ENCODE measurements at regions not wholly inside any gene's neighbourhood (a gene's known extent, or its start where the extent isn't known, plus 50 kb on each side); places are given as distances from the start of the nearest gene placed in this dataset.

- no peak overlapping the region for H3K9ac ChIP-seq
- H3K27ac ChIP-seq, result no peak overlapping the region
- H3K27me3 ChIP-seq (ENCODE audit: insufficient read depth, low read depth), result no peaks in the 10 kb centered on the region
- no peaks in the 10 kb centered on the region for H3K4me1 ChIP-seq (ENCODE audit: low read depth, poor library complexity, severe bottlenecking)
- H4K20me1 ChIP-seq (ENCODE audit: insufficient read depth), result no peaks in the 10 kb centered on the region
- TF ChIP-seq CTCF (conservative IDR thresholded peaks at IDR 0.05; ENCODE audit: low read depth, low read length), result no peak
- H3K36me3 ChIP-seq (ENCODE audit: insufficient read depth), result no peaks in the 10 kb centered on the region
- H3K4me2 ChIP-seq, result no peak overlapping the region
- no peak overlapping the region for H3K4me3 ChIP-seq (IDR thresholded peaks at IDR 0.05; ENCODE audit: insufficient read depth, low read depth, low read length)
- H3K79me2 ChIP-seq (ENCODE audit: insufficient read depth, low read depth), result no peaks in the 10 kb centered on the region
- no peak overlapping the region for H2AFZ ChIP-seq (ENCODE audit: low read depth)
These were observed 98.9 kb upstream of the CHL1 start for GRCh38 chr3:97417-98258.

GRCh38 chr3:98259-98654 lies 98.3 kb upstream of the CHL1 start:
- H3K4me3 ChIP-seq (IDR thresholded peaks at IDR 0.05; ENCODE audit: insufficient read depth, low read depth, low read length), result no peak overlapping the region
- H3K36me3 ChIP-seq (ENCODE audit: insufficient read depth), result no peaks in the 10 kb centered on the region
- no peaks in the 10 kb centered on the region for H3K79me2 ChIP-seq (ENCODE audit: insufficient read depth, low read depth)
- H3K4me2 ChIP-seq, result no peak overlapping the region
- no peaks in the 10 kb centered on the region for H3K27me3 ChIP-seq (ENCODE audit: insufficient read depth, low read depth)
- no peak overlapping the region for H3K27ac ChIP-seq
- TF ChIP-seq CTCF (conservative IDR thresholded peaks at IDR 0.05; ENCODE audit: low read depth, low read length), result no peak
- no peak overlapping the region for H3K9ac ChIP-seq
- no peaks in the 10 kb centered on the region for H3K4me1 ChIP-seq (ENCODE audit: low read depth, poor library complexity, severe bottlenecking)
- no peak overlapping the region for H2AFZ ChIP-seq (ENCODE audit: low read depth)
- no peaks in the 10 kb centered on the region for H4K20me1 ChIP-seq (ENCODE audit: insufficient read depth)

GRCh38 chr3:99506-99905 lies 97.1 kb upstream of the CHL1 start:
- Histone ChIP-seq H3K4me3 (IDR thresholded peaks at IDR 0.05; ENCODE audit: insufficient read depth, low read depth, low read length) (no peak overlapping the region), H3K4me2 (no peak overlapping the region), H3K27me3 (ENCODE audit: insufficient read depth, low read depth) (no peaks in the 10 kb centered on the region), H3K9ac (no peak overlapping the region), H4K20me1 (ENCODE audit: insufficient read depth) (no peaks in the 10 kb centered on the region), H3K36me3 (ENCODE audit: insufficient read depth) (no peaks in the 10 kb centered on the region), H3K27ac (no peak overlapping the region), H3K79me2 (ENCODE audit: insufficient read depth, low read depth) (no peaks in the 10 kb centered on the region), H2AFZ (ENCODE audit: low read depth) (no peak overlapping the region), H3K4me1 (ENCODE audit: low read depth, poor library complexity, severe bottlenecking) (no peaks in the 10 kb centered on the region)
- no peak for TF ChIP-seq CTCF (conservative IDR thresholded peaks at IDR 0.05; ENCODE audit: low read depth, low read length)

- H3K36me3 ChIP-seq (ENCODE audit: insufficient read depth), result no peaks in the 10 kb centered on the region
- H3K4me3 ChIP-seq (IDR thresholded peaks at IDR 0.05; ENCODE audit: insufficient read depth, low read depth, low read length), result no peak overlapping the region
- no peak overlapping the region for H2AFZ ChIP-seq (ENCODE audit: low read depth)
- no peak overlapping the region for H3K9ac ChIP-seq
- TF ChIP-seq CTCF (conservative IDR thresholded peaks at IDR 0.05; ENCODE audit: low read depth, low read length), result no peak
- no peaks in the 10 kb centered on the region for H4K20me1 ChIP-seq (ENCODE audit: insufficient read depth)
- H3K79me2 ChIP-seq (ENCODE audit: insufficient read depth, low read depth), result no peaks in the 10 kb centered on the region
- no peaks in the 10 kb centered on the region for H3K4me1 ChIP-seq (ENCODE audit: low read depth, poor library complexity, severe bottlenecking)
- H3K4me2 ChIP-seq, result no peak overlapping the region
- H3K27ac ChIP-seq, result no peak overlapping the region
- no peaks in the 10 kb centered on the region for H3K27me3 ChIP-seq (ENCODE audit: insufficient read depth, low read depth)
These were observed 94.1 kb upstream of the CHL1 start for GRCh38 chr3:102484-102883.
